BE2C (cell line): ENCODE measurements at regions not wholly inside any gene's neighbourhood (a gene's known extent, or its start where the extent isn't known, plus 50 kb on each side); places are given as distances from the start of the nearest gene placed in this dataset.

ENCODE experiments used
- DNase-seq: peaks from one replicate; pipeline ENCODE4 v3.0.0-alpha.2; 2020
- H3K27me3 ChIP-seq: fragments of 250-450 bp; sonication (Bioruptor Pico); 2 replicates; pipeline ENCODE4 v1.5.1; 2020; ENCODE audit warnings: mild to moderate bottlenecking
- H3K36me3 ChIP-seq: fragments of 250-450 bp; sonication (Bioruptor Pico); 2 replicates; pipeline ENCODE4 v1.5.1; 2020; ENCODE audit warnings: mild to moderate bottlenecking
- H3K4me1 ChIP-seq: fragments of 250-450 bp; sonication (Bioruptor Pico); 2 replicates; pipeline ENCODE4 v1.5.1; 2020
- H3K4me3 ChIP-seq: 2 replicates; pipeline ENCODE4 v1.5.1; 2011; ENCODE audit warnings: low read depth, low read length
- H3K9me3 ChIP-seq: fragments of 250-450 bp; sonication (Bioruptor Pico); 2 replicates; pipeline ENCODE4 v1.5.1; 2020
- TF ChIP-seq, protein P1 (sequence below): IDR thresholded peaks from 2 replicates; pipeline ENCODE4 v1.5.1; 2012; ENCODE audit warnings: mild to moderate bottlenecking, low read depth, low read length

DNA sequence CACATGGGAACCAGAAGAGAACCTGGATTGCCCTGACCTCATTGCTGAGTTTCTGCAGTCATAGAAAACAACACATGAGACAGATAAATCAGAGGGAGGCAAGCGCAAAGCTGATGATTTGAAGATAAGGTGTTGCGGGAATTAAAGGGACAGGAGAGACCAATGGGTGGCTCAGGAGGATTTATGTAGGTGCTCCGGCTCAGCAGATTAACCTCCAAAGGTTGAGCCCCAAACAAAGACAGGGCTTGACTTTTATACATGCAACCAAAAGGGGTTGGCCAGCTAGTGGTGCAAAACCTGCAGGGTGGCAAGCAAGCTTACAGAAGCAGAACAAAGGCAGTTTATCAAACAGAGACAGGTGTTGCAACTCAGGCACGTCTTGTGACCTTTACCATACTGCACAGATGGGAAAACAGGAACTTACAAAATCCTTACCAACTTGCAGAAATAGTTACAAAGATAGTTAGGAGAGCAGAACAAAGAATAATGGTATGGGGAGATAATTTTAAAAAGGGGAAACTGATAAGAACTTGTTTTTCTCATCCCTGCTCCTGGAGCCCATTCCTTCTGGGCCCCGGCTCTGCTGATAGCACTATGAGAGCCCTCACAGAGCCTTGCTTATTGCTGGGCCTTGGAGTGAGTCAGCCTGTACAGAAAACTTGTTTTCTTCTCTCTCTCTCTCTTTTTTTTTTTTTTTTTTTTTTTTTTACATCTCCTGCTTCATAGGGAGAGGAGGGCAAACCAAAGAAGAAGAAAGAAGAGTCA, 93.6 kb downstream of the SNRPE start:
- DNase-seq, result no peak
- no peaks in the 10 kb centered on the region; the same call in 1 of the 2 replicates for H3K27me3 ChIP-seq

DNA sequence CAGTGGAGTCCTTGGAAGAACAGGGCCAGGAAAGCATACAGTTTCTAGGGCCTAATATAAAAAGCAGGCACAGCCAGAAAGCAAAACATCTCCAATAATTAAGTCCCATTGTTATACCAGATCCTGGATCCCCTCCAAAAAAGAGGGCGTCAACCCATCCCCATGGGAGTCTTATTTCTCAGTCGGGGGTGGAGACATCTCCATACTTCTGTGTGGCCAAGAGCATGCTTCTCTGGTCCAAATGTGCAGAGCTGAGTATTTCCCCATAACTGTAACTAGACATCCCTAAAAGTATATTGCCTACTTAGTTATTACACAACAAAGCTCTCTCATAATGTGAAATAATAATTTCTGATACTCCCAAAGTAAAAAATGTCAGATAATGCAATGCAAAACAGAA, 104.2 kb upstream of the SOX13 start:
- Histone ChIP-seq H3K9me3 (peaks cover 13% of the 10 kb centered on the region; the same call in 1 of the 2 replicates), H3K4me1 (no peaks in the 10 kb centered on the region), H3K27me3 (no peaks in the 10 kb centered on the region), H3K36me3 (no peaks in the 10 kb centered on the region), H3K4me3 (no peak overlapping the region)
- no peak for DNase-seq
- TF ChIP-seq, protein P1, sequence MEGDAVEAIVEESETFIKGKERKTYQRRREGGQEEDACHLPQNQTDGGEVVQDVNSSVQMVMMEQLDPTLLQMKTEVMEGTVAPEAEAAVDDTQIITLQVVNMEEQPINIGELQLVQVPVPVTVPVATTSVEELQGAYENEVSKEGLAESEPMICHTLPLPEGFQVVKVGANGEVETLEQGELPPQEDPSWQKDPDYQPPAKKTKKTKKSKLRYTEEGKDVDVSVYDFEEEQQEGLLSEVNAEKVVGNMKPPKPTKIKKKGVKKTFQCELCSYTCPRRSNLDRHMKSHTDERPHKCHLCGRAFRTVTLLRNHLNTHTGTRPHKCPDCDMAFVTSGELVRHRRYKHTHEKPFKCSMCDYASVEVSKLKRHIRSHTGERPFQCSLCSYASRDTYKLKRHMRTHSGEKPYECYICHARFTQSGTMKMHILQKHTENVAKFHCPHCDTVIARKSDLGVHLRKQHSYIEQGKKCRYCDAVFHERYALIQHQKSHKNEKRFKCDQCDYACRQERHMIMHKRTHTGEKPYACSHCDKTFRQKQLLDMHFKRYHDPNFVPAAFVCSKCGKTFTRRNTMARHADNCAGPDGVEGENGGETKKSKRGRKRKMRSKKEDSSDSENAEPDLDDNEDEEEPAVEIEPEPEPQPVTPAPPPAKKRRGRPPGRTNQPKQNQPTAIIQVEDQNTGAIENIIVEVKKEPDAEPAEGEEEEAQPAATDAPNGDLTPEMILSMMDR, result no peak

More for the DNA sequence above, 93.6 kb downstream of the SNRPE start:
- no peaks in the 10 kb centered on the region for H3K9me3 ChIP-seq
- no peak overlapping the region for H3K4me3 ChIP-seq
- H3K4me1 ChIP-seq, result no peaks in the 10 kb centered on the region
- no peaks in the 10 kb centered on the region for H3K36me3 ChIP-seq
- TF ChIP-seq, protein P1, result no peak

DNA sequence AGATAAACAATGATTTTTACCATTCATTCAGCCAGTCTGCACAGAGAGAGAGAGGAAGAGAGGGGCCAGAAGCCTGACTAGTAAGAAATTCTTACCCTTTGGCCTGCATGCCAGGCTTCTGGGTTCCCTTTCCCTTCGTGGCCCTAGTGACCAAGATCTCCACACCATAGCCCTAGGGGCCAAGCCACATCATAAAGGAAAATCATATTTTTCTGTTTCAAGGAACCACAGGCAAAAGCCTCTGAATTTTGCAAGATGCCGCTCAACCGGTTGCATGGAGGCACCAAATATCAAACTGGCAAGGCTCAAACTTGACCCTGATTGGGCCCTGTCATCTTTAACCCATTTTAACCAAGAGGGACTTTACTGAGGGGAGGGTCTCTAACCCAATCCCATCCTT, 103.1 kb upstream of the SOX13 start:
- TF ChIP-seq, protein P1, result no peak
- H3K27me3 ChIP-seq, result no peaks in the 10 kb centered on the region
- H3K4me1 ChIP-seq, result no peaks in the 10 kb centered on the region
- no peak for DNase-seq
- H3K4me3 ChIP-seq, result no peak overlapping the region
- H3K36me3 ChIP-seq, result no peaks in the 10 kb centered on the region
- H3K9me3 ChIP-seq, result peaks cover 13% of the 10 kb centered on the region

DNA sequence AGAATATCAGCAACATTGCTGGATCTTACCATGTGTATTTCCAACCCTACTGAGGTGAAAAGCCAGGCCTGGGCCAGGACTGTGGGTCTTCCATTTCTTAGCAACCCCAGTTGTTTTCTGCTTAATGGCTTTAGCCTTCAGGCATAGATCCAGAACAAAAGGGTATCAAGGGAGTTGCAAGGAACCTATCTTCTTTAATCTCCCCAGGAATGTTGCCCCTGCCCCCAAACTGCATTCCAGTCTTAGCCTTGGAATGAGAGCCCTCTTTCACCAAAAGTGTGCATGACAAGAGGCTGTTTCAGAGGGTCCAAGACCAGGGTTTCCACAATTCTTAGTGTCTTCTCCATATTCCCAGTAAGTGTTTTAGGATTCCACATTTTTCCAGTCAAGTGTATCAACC, 87.9 kb upstream of the SOX13 start:
- TF ChIP-seq, protein P1, result no peak
- Histone ChIP-seq H3K4me3 (no peak overlapping the region), H3K27me3 (no peaks in the 10 kb centered on the region), H3K36me3 (no peaks in the 10 kb centered on the region), H3K9me3 (no peaks in the 10 kb centered on the region), H3K4me1 (peaks cover 11% of the 10 kb centered on the region)
- DNase-seq, result no peak

DNA sequence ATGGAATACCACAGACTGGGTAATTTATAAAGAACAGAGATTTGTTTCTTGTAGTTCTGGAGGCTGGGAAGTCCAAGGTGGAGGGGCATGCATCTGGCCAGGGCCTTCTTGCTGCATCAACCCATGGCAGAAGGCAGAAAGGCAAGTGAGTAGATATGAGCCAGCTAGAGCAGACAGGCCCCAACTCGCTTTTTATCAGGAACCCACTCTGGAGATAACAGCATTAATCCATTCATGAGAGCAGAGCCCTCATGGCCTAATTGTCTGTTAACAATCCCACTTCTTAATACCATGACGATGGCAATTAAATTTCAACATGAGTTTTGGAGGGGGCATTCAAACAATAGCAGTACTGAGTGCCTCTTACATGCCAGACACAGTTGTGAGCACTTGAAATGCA, 87.2 kb upstream of the SOX13 start:
- DNase-seq, result peak; percentile 74
- peaks cover 11% of the 10 kb centered on the region for H3K4me1 ChIP-seq
- H3K36me3 ChIP-seq, result no peaks in the 10 kb centered on the region
- TF ChIP-seq, protein P1, result no peak
- H3K27me3 ChIP-seq, result no peaks in the 10 kb centered on the region
- no peak overlapping the region for H3K4me3 ChIP-seq
- H3K9me3 ChIP-seq, result no peaks in the 10 kb centered on the region

DNA sequence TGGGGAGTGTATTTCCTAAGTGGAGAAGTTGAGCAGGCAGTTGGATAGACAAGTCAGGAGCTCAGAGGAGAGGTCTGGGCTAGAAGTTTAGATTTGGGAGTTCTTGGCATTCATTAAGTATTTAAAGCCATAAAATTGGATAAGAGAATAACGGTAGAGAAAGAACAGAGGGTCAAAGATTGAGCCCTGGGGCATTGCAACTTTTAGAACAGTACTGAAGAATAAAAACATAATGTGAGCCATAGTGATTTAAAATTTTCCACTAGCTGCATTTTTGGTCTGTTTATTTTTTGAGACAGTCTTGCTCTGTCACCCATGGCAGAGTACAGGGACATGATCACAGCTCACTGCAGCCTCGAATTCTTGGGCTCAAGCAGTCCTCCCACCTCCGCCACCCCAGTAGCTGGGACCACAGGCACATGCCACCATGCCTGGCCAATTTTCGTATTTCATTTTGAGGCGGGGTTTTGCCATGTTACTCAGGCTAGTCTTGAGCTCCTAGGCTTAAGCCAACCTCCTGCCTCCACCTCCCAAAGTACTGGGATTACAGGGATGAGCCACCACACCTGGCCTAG, 85.9 kb upstream of the SOX13 start:
- Histone ChIP-seq H3K27me3 (no peaks in the 10 kb centered on the region), H3K4me3 (no peak overlapping the region), H3K4me1 (peaks cover 11% of the 10 kb centered on the region), H3K36me3 (no peaks in the 10 kb centered on the region), H3K9me3 (no peaks in the 10 kb centered on the region)
- DNase-seq, result no peak
- TF ChIP-seq, protein P1, result no peak
